ENCODE measurements at regions not wholly inside any gene's neighbourhood (a gene's known extent, or its start where the extent isn't known, plus 50 kb on each side); places are given as distances from the start of the nearest gene placed in this dataset.

GRCh38 chr4:144899393-144899792 lies 198.6 kb downstream of the ANAPC10 start:
- Histone ChIP-seq H3K27me3 (ENCODE audit: insufficient read depth, poor library complexity, severe bottlenecking) (no peaks in the 10 kb centered on the region), H3K4me3 (ENCODE audit: severe bottlenecking) (no peak overlapping the region), H3K36me3 (ENCODE audit: low read depth) (no peaks in the 10 kb centered on the region), H3K4me1 (ENCODE audit: insufficient read depth, poor library complexity, severe bottlenecking) (no peaks in the 10 kb centered on the region), H3K9me3 (ENCODE audit: severe bottlenecking) (no peaks in the 10 kb centered on the region), H3K27ac (ENCODE audit: poor library complexity, severe bottlenecking) (no peak overlapping the region)
- no peak for TF ChIP-seq CTCF (IDR thresholded peaks at IDR 0.05; ENCODE audit: poor library complexity, severe bottlenecking)
- ATAC-seq (ENCODE audit: low read depth) (no peak), DNase-seq (ENCODE audit: low spot score) (no peak)

GRCh38 chr4:144901141-144901540 lies 196.9 kb downstream of the ANAPC10 start:
- no peak for TF ChIP-seq CTCF (IDR thresholded peaks at IDR 0.05; ENCODE audit: poor library complexity, severe bottlenecking)
- no peak overlapping the region for H3K27ac ChIP-seq (ENCODE audit: poor library complexity, severe bottlenecking)
- DNase-seq (ENCODE audit: low spot score) (no peak), ATAC-seq (ENCODE audit: low read depth) (no peak)
- H3K4me1 ChIP-seq (ENCODE audit: insufficient read depth, poor library complexity, severe bottlenecking) = no peaks in the 10 kb centered on the region
- no peaks in the 10 kb centered on the region for H3K27me3 ChIP-seq (ENCODE audit: insufficient read depth, poor library complexity, severe bottlenecking)
- H3K4me3 ChIP-seq (ENCODE audit: severe bottlenecking) = no peak overlapping the region
- no peaks in the 10 kb centered on the region for H3K36me3 ChIP-seq (ENCODE audit: low read depth)
- no peaks in the 10 kb centered on the region for H3K9me3 ChIP-seq (ENCODE audit: severe bottlenecking)

GRCh38 chr4:144902614-144903013 lies 195.4 kb downstream of the ANAPC10 start:
- H3K27ac ChIP-seq (ENCODE audit: poor library complexity, severe bottlenecking) = no peak overlapping the region
- TF ChIP-seq CTCF (IDR thresholded peaks at IDR 0.05; ENCODE audit: poor library complexity, severe bottlenecking) = no peak
- DNase-seq (ENCODE audit: low spot score) (no peak), ATAC-seq (ENCODE audit: low read depth) (no peak)
- H3K4me1 ChIP-seq (ENCODE audit: insufficient read depth, poor library complexity, severe bottlenecking) = no peaks in the 10 kb centered on the region
- H3K4me3 ChIP-seq (ENCODE audit: severe bottlenecking) = no peak overlapping the region
- no peaks in the 10 kb centered on the region for H3K27me3 ChIP-seq (ENCODE audit: insufficient read depth, poor library complexity, severe bottlenecking)
- H3K36me3 ChIP-seq (ENCODE audit: low read depth) = no peaks in the 10 kb centered on the region
- no peaks in the 10 kb centered on the region for H3K9me3 ChIP-seq (ENCODE audit: severe bottlenecking)

- Histone ChIP-seq H3K4me3 (ENCODE audit: severe bottlenecking) (no peak overlapping the region), H3K27ac (ENCODE audit: poor library complexity, severe bottlenecking) (no peak overlapping the region), H3K27me3 (ENCODE audit: insufficient read depth, poor library complexity, severe bottlenecking) (no peaks in the 10 kb centered on the region), H3K9me3 (ENCODE audit: severe bottlenecking) (no peaks in the 10 kb centered on the region), H3K4me1 (ENCODE audit: insufficient read depth, poor library complexity, severe bottlenecking) (no peaks in the 10 kb centered on the region), H3K36me3 (ENCODE audit: low read depth) (no peaks in the 10 kb centered on the region)
- DNase-seq (ENCODE audit: low spot score) (no peak), ATAC-seq (ENCODE audit: low read depth) (peak; percentile 41; the same call in 1 of the 3 replicates)
- TF ChIP-seq CTCF (IDR thresholded peaks at IDR 0.05; ENCODE audit: poor library complexity, severe bottlenecking) = no peak
These were observed 193.9 kb downstream of the ANAPC10 start for GRCh38 chr4:144903953-144904711.

GRCh38 chr4:144905286-144905685 lies 192.7 kb downstream of the ANAPC10 start:
- TF ChIP-seq CTCF (IDR thresholded peaks at IDR 0.05; ENCODE audit: poor library complexity, severe bottlenecking) = no peak
- Histone ChIP-seq H3K9me3 (ENCODE audit: severe bottlenecking) (no peaks in the 10 kb centered on the region), H3K4me3 (ENCODE audit: severe bottlenecking) (no peak overlapping the region), H3K27me3 (ENCODE audit: insufficient read depth, poor library complexity, severe bottlenecking) (no peaks in the 10 kb centered on the region), H3K4me1 (ENCODE audit: insufficient read depth, poor library complexity, severe bottlenecking) (no peaks in the 10 kb centered on the region), H3K36me3 (ENCODE audit: low read depth) (no peaks in the 10 kb centered on the region), H3K27ac (ENCODE audit: poor library complexity, severe bottlenecking) (no peak overlapping the region)
- DNase-seq (ENCODE audit: low spot score) (no peak), ATAC-seq (ENCODE audit: low read depth) (no peak)

Measured in RWPE2 (cell line).